Endothelial cell (in vitro differentiated cells): ENCODE measurements at regions not wholly inside any gene's neighbourhood (a gene's known extent, or its start where the extent isn't known, plus 50 kb on each side); places are given as distances from the start of the nearest gene placed in this dataset.
"Not testable (repeated sequence)": the region's sequence is repeated elsewhere in the genome, so short reads cannot be mapped to it uniquely, and the experiment has no call there.

Source experiments
- DNase-seq: peaks from one replicate; pipeline ENCODE4 v3.0.0; 2021; ENCODE audit warnings: low spot score
- H3K27ac Mint-ChIP-seq: one replicate; pipeline ENCODE4 v1.8.0; 2021; ENCODE audit warnings: mixed read lengths, inconsistent platforms; ENCODE audit not compliant: unreplicated experiment
- H3K27me3 Mint-ChIP-seq: one replicate; pipeline ENCODE4 v1.8.0; 2021; ENCODE audit warnings: mild to moderate bottlenecking, moderate library complexity, mixed read lengths, inconsistent platforms; ENCODE audit not compliant: unreplicated experiment
- H3K36me3 Mint-ChIP-seq: one replicate; pipeline ENCODE4 v1.8.0; 2021; ENCODE audit warnings: mild to moderate bottlenecking, low read depth, mixed read lengths, inconsistent platforms; ENCODE audit not compliant: unreplicated experiment
- H3K4me1 Mint-ChIP-seq: one replicate; pipeline ENCODE4 v1.8.0; 2021; ENCODE audit warnings: mild to moderate bottlenecking, mixed read lengths, inconsistent platforms; ENCODE audit not compliant: unreplicated experiment
- H3K4me3 Mint-ChIP-seq: one replicate; pipeline ENCODE4 v1.8.0; 2021; ENCODE audit warnings: mild to moderate bottlenecking, mixed read lengths, inconsistent platforms; ENCODE audit not compliant: unreplicated experiment
- H3K9me3 Mint-ChIP-seq: one replicate; pipeline ENCODE4 v1.8.0; 2021; ENCODE audit warnings: mixed read lengths, inconsistent platforms; ENCODE audit not compliant: unreplicated experiment
- CTCF ChIP-seq: fragments of 200-600 bp; sonication (generic); IDR thresholded peaks from one replicate; pipeline ENCODE4 v1.5.0; 2021; ENCODE audit warnings: antibody characterized with exemption; ENCODE audit not compliant: unreplicated experiment

- no peak for TF ChIP-seq CTCF
- DNase-seq, result no peak
- Mint-ChIP-seq H3K4me1 (peaks cover 17% of the 10 kb centered on the region), H3K4me3 (no peak overlapping the region), H3K27me3 (peaks cover 3% of the 10 kb centered on the region), H3K36me3 (no peaks in the 10 kb centered on the region), H3K9me3 (no peaks in the 10 kb centered on the region), H3K27ac (no peak overlapping the region)
Observed at GRCh38 chr1:233722212-233722979, 108.5 kb downstream of the KCNK1 start.

- Mint-ChIP-seq H3K9me3 (no peaks in the 10 kb centered on the region), H3K4me1 (peaks cover 17% of the 10 kb centered on the region), H3K36me3 (no peaks in the 10 kb centered on the region), H3K27ac (no peak overlapping the region), H3K27me3 (peaks cover 3% of the 10 kb centered on the region), H3K4me3 (no peak overlapping the region)
- DNase-seq, result no peak
- no peak for TF ChIP-seq CTCF
Observed at GRCh38 chr1:233723387-233723786, 109.5 kb downstream of the KCNK1 start.

GRCh38 chr1:233724131-233724631 lies 110.3 kb downstream of the KCNK1 start:
- H3K4me3 Mint-ChIP-seq, H3K27ac Mint-ChIP-seq, DNase-seq, H3K36me3 Mint-ChIP-seq, H3K27me3 Mint-ChIP-seq, H3K9me3 Mint-ChIP-seq: not testable (repeated sequence)
- peaks cover 17% of the 10 kb centered on the region for H3K4me1 Mint-ChIP-seq

GRCh38 chr1:233725423-233725822 lies 111.5 kb downstream of the KCNK1 start:
- DNase-seq, result no peak
- no peaks in the 10 kb centered on the region for H3K36me3 Mint-ChIP-seq
- no peaks in the 10 kb centered on the region for H3K9me3 Mint-ChIP-seq
- H3K4me3 Mint-ChIP-seq, result no peak overlapping the region
- H3K27ac Mint-ChIP-seq, result no peak overlapping the region
- TF ChIP-seq CTCF, result no peak
- H3K4me1 Mint-ChIP-seq, result peaks cover 17% of the 10 kb centered on the region
- H3K27me3 Mint-ChIP-seq, result peaks cover 3% of the 10 kb centered on the region

- no peak overlapping the region for H3K27ac Mint-ChIP-seq
- no peaks in the 10 kb centered on the region for H3K36me3 Mint-ChIP-seq
- peaks cover 6% of the 10 kb centered on the region for H3K4me1 Mint-ChIP-seq
- no peak for DNase-seq
- no peak for TF ChIP-seq CTCF
- no peak overlapping the region for H3K4me3 Mint-ChIP-seq
- peaks cover 3% of the 10 kb centered on the region for H3K27me3 Mint-ChIP-seq
- H3K9me3 Mint-ChIP-seq, result no peaks in the 10 kb centered on the region
Observed at GRCh38 chr1:233728721-233729120, 114.8 kb downstream of the KCNK1 start.
